GM21528 (cell line): ENCODE measurements at regions not wholly inside any gene's neighbourhood (a gene's known extent, or its start where the extent isn't known, plus 50 kb on each side); places are given as distances from the start of the nearest gene placed in this dataset.
A peak's percentile ranks its signal among the peaks of the same experiment; 100 is the strongest.

Source experiments
- ATAC-seq: cut with Tn5 transposase; IDR thresholded peaks from one replicate; pipeline ENCODE4 v1.9.1; 2021; ENCODE audit warnings: mild to moderate bottlenecking, moderate library complexity; ENCODE audit not compliant: unreplicated experiment, low FRiP score

GRCh38 chr4:108567831-108568230, 52.5 kb upstream of the RPL34 start:
- ATAC-seq = no peak

- ATAC-seq = no peak
These were observed 59.3 kb upstream of the RPL34 start for GRCh38 chr4:108561116-108561515.

GRCh38 chr4:108560616-108561015, 59.8 kb upstream of the RPL34 start:
- no peak for ATAC-seq

- ATAC-seq = no peak
These were observed 60.5 kb upstream of the RPL34 start for GRCh38 chr4:108559911-108560310.

GRCh38 chr4:108559068-108559793, 61.1 kb upstream of the RPL34 start:
- no peak for ATAC-seq

GRCh38 chr4:108556588-108557200, 63.7 kb upstream of the RPL34 start:
- no peak for ATAC-seq

GRCh38 chr4:108556166-108556565, 64.2 kb upstream of the RPL34 start:
- no peak for ATAC-seq

- ATAC-seq = no peak
These were observed 64.7 kb upstream of the RPL34 start for GRCh38 chr4:108555701-108556100.

- no peak for ATAC-seq
These were observed 72.7 kb upstream of the RPL34 start for GRCh38 chr4:108547682-108548081.

GRCh38 chr4:108546728-108547127, 73.6 kb upstream of the RPL34 start:
- no peak for ATAC-seq

GRCh38 chr4:108544481-108544880, 75.9 kb upstream of the RPL34 start:
- ATAC-seq = no peak

GRCh38 chr4:108543359-108543968, 76.9 kb upstream of the RPL34 start:
- no peak for ATAC-seq

- ATAC-seq = peak; percentile 66
These were observed 79.8 kb upstream of the RPL34 start for GRCh38 chr4:108540536-108540935.

- no peak for ATAC-seq
These were observed 83.8 kb upstream of the RPL34 start for GRCh38 chr4:108536577-108536976.

GRCh38 chr4:108535757-108536156, 84.6 kb upstream of the RPL34 start:
- no peak for ATAC-seq

- ATAC-seq = no peak
These were observed 86.5 kb upstream of the RPL34 start for GRCh38 chr4:108533876-108534275.

- no peak for ATAC-seq
These were observed 87.0 kb upstream of the RPL34 start for GRCh38 chr4:108533245-108533844.

GRCh38 chr4:108532738-108533137, 87.6 kb upstream of the RPL34 start:
- ATAC-seq = no peak

GRCh38 chr4:108532187-108532586, 88.2 kb upstream of the RPL34 start:
- ATAC-seq = no peak

GRCh38 chr4:108531461-108531860, 88.9 kb upstream of the RPL34 start:
- no peak for ATAC-seq
